GM18520 (cell line): ENCODE measurements at regions not wholly inside any gene's neighbourhood (a gene's known extent, or its start where the extent isn't known, plus 50 kb on each side); places are given as distances from the start of the nearest gene placed in this dataset.
"Not testable (repeated sequence)": the region's sequence is repeated elsewhere in the genome, so short reads cannot be mapped to it uniquely, and the experiment has no call there.

Experiments
- ATAC-seq: cut with Tn5 transposase; IDR thresholded peaks from one replicate; pipeline ENCODE4 v1.9.1; 2021; ENCODE audit not compliant: unreplicated experiment

DNA sequence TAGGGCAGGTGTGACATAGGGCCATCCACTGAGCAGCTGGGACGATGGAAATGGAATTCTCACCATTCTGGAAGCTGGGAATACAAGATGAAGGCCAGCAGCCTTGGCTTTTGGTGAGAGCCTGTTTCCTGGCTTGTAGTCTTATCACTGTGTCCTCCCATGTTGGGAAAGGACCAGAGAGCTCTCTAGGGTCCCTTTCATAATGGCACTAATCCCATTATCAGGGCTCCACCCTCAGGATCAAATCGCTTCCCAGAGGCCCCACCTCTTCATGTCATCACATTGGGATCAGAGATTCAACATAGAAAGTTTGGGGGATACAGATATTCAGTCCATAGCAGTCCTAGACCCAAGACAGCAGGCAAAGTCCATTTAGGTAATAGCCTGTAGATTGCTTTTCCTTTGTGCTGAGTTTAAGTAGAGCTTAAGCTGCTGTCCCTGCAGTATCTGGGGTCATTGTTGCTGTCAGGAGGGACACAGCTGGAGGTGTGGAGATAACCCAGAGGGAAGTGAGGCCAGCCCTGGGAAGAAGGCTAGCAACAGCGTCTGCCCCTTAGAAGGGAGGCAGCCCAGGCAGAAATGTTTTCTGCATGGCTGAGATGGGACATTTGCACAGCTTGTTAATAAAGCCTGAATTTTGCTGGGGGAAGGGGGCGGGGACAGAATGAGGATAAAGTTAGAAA lies 136.5 kb upstream of the GPR12 start:
- no peak for ATAC-seq

DNA sequence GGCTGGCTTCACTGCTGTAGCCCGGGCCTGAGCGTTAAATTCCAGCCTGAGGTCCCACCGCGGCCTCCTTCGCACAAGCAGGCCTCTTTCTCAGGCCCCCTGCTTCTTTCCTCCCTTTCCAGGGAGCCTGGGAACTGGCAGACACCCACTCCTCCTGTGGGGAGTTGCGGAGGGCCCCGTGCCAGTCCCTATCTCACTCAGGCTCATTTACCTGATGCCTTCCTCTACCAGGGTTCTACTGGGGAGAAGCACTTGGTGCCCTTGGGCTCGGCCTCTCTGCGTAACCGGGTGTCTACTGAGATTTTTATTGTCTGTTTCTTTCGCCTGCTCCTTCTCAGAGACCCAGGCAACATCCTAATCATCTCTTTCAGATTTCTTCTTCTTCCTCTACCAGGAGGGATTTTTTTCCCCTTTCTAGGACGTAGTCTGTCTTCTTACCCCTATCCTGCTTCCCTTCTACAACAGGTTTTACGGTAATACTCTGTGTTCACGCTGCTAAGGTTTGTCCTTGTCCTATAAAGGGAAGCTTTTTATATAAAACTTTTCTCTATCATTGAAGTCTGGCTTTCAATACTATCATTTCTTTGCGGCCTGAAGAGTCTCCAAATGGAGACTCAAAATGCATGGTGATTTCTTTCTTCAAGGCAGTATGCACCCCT lies 135.4 kb upstream of the GPR12 start:
- no peak for ATAC-seq

DNA sequence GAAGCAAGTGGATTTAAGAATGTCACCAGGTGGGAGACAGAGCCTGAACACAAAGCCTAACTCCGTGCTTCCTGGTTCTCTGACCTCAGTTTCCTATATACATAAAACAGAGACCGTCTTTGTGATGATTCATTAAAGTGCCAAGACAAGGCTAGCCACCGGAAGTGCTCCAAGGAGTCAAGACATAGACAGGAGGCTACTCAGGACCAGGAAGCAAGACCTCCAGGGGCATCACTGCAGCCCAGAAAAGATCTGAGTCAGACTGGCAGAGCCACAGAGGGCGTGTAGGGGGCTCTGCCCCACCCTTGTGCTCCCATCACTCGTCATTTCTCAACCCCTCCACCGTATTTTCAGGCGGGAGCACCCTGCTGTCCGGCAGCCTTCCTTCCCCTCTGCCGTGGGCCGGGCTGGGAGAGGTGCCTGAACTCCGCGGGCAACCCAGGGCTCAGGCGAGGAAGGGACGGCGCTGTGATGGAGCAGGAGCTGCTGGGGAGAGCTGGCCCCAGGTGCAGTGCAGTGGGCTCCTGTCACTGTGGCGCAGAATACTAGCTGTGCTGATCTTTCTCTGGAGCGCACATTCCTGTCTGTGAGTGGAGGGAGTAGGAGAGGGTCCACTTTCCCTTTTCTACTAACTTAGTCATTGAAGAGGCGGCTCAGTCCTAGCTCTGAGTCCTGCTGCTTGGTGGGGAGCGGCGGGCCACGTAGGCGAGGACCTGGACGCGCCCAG lies 134.7 kb upstream of the GPR12 start:
- ATAC-seq: no peak

DNA sequence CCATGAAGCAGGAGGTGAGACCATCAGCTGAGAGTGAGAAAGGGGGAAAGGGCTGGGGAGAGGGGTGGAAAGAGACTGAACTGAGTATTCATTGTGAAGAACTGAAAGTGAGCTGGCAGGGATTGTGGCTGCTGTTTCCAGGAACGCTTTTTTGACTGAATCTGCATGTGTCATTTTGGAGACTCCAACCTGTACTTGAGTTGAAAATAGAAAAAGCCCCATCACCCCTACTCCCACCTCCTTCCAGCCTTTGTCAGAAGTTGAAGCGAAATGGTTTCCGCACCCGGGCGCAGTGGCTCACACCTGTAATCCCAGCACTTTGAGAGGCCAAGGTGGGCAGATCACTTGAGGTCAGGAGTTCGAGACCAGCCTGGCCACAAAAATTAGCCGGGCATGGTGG lies 128.0 kb upstream of the GPR12 start:
- ATAC-seq: no peak

DNA sequence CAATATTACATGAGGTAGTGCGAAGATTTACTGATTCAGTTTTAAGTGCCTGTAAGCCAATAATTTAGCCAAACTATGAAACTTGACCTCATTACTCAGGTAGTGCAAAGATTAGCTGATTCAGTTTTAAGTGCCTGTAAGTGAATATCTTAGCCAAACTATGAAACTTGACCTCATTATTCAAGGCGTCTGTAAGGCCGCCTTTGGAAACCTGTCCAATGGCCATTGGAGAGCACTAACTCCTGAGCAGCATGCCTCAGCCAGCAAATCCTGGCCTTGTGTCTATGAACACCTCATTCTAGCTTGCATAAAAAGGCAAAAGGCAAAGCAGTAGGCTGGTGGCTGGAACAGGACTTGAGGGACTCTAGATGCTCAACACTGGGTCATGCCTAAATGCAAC lies 127.0 kb upstream of the GPR12 start:
- no peak for ATAC-seq

DNA sequence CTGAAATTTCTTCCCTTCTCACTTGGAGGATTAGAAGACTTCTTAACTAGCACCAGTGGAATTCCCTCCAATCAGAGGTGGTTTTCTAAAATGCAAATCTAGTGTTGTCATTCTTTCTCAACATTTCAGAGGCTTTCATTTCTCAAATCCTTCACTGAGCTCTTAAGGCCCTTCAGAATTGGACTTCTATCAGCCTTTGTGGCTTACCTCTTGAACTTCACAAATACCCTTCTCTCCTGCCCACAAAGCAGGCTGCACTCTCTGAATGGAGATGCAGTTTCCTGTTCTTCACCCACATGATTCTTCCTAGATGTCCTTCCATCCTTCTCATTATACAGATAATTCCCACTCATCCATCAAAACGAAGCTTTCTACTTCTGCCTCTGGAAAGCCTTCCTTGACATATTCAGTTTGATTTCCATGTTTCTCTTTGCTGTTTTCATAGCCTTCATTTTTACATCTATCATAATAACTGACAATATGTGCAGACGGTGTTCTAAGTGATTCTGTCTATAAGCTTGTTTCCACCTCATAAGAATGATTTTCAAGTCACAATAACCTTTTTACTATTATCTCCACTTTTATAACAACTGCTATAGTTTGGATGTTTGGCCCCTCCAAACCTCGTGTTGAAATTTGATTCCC lies 123.1 kb upstream of the GPR12 start:
- no peak for ATAC-seq

DNA sequence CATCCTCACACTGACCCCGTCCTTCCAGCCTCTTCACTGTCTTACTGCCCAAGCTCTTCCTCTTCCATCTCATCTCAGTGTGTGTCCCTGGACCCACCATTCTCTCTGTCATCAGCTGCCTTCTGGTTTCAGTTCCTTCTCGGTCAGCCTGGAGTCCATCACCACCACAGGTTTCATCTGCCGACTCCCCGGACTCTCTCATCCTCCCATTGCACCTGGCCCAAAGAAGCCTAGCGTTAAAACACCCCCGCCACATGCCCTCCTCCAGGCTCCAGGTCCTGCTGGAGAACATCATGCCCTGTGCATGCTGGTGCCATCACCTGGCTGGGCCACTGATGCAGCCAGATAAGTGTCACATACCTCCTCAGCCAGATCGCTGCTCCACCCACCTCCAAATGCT lies 122.1 kb upstream of the GPR12 start:
- ATAC-seq: no peak

DNA sequence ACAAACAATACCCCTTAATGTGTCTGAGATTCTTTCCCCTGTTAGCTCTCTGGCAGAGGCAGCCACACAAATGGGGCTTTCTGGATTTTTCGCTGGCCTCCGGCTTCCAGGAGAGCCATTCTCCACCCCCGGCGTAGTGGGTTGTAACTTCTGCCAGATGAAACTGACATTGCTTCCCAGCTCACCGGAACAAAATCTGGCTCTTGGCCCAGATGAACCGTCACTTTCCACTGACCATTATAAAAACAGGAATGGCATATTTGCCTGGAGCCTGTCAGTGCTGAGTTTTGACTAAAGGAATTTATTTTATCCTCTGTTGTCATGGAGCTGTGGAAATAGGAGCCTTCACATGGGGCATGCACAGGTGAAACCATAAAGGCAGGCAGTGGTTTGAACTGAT lies 120.6 kb upstream of the GPR12 start:
- no peak for ATAC-seq

DNA sequence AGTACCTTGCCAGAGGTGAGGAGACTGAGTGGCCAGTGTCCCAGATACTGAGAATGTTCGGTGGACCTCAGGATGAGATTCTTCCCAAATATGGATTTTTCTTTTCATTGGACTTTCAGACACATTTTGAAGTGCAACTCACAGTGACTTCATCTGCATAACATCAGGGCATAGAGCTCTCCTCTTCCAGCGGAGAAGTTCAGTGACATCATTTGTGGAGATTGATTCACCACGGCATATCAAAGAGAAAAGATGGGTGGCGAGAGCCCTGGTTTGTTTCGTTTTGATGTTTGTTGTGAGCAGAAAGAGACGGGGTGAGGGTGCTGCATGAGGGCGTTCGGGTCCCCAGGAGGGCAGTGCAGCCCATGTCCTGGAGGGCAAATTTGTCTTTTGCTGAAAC lies 120.1 kb upstream of the GPR12 start:
- no peak for ATAC-seq

DNA sequence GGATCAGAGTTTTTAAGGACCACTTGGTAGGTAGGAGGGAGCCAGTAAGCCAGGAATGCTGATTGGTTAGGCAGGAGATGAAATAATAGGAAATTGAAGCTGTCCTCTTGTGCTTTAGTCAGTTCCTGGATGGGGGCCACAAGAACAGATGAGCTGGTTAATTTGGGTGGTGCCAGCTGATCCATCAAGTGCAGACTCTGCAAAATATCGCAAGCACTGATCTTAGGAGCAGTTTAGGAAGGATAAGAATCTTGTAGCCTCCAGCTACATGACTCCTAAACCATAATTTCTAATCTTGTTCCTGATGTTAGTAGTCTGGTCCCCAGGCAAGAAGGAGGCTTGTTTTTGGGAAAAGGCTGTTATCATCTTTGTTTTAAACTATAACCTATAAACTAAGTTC lies 117.9 kb upstream of the GPR12 start:
- no peak for ATAC-seq

DNA sequence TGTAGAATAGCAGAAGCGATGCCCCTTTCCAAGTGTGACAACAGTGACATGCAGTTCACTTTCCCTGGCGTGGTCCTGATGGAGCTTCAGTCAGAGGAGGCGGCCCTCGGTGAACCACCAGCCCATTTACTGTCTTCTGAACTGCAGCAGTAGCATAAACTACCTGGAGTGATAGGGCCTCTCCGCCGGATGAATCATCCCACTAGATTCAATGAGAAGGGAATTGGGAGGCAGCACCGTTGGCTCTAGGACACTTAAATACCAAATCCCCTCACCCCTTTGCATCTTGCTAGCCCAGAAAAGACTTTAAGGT lies 112.8 kb upstream of the GPR12 start:
- ATAC-seq: no peak

DNA sequence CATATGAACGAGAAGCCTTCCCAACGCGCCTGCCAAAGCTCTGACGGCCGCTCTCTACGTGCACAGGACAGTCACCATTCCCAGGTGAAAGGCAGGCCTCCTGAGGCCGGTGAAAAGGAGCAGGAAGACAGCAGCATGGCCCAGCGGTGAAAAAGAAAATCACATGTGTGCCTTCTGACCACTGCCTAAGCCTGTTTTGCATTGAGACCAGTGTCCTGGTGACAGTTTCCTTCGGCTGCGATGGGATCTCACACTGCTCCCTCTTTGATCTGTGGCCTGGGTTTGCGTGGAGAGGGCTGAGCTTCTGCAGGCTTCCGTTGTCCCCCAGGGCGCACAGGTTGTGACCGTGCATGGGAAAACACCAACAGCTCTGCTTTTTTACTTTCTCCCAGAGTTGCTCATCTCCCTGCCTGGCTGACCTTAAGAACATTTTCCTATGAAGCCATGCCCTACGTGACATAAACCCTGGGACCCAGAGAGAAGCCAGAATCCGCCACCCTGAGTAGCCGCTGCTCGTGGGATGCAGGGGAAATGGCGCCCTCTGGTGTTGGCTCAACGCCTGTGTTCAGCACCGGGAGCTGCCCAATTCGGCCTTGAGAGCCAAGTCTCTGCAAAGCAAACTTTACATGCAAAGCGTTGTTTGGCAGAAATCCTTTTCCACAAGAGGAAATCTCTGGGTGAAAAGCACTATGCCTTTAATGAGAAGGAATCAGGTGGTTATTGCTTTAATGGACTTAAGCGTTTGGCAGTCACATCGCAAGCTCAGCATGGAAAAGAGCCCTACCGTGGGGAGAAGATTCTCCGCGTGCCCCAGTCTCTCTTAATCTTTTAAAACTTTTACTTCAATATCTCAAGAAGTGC lies 112.2 kb upstream of the GPR12 start:
- ATAC-seq: no peak

DNA sequence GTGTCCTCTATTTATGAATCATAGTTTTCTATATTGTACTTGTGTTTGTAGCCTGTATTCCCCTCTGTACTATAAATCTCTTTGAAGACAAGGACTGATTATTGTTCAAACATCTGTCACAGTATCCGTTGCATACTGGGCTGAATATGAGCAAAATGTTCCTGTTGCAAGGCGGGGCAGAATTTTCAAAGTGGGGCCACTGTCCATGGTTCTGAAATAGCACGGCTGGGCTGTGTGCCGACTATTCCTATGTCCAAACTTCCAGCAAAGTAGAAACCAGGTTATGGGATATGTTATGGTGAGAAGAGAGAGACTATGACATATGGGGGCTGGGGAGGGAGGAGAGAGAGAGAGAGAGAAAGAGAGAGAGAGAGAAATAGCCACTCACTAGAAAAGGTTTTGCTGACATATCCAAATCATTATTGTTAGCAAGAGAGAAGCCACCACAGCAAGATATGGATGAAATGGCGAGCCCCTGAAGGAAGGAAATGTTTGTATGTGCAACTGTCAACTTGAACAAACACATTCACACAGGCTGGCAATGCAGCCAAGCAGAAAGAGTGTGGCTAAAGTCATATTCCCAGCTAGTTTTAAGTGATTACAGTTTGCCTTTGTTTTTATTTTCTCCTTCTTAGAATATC lies 107.0 kb upstream of the GPR12 start:
- no peak for ATAC-seq

DNA sequence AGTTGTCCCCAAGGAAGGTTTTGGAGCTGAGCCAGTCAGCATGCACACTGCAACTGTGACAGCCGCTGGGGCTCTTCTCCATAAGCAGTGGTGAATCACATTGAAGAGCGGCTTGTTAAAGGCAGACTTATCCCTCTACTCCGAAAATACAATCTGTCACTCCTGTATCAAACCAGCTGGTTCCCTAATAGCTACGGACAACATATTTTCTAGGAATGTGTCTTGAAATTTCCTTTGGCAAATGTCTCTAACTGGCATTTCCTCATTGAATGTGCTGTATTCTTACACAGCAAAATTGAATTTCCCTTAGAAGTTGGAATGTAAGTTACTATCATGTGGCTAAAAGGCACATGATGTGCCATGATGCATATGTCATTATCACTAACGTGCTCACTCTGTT lies 104.0 kb upstream of the GPR12 start:
- no peak for ATAC-seq

DNA sequence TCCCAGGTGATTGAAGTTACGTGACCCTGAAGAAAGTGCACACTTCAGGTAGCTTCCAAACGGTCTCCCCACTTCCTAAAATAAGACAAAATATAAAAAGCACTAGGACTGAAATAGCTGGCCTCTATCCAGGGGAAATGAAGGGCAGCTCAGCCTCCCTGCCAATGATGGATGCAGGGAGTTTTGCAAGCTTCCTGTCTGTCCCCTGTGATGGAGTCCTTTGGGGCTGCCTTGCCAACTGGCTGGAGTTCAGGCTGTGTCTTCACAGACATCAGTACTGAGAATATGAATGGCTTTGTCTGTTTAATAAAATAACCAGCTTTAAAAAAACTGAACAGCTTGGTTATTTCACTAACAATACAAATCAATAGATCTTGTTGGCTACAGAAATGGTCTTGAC lies 101.4 kb upstream of the GPR12 start:
- ATAC-seq: no peak

DNA sequence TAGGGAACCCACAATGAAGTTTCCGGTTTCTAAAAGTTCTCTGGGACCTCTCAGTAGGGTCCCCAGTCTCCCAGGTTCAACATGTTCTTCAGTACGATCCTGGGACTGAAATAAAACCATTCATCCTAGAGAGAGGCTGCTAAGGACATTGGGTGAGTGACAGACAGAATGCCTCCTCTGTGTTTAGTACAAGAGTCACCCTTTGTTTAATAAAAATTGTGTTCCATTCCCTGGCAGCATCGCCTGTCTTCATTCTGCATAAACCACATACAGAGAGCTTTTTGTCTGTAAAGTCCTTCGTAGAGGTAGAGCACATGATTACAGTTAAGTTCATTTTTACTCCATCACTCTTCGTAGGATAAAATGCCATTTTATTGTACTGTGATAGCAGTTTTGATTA lies 95.3 kb upstream of the GPR12 start:
- no peak for ATAC-seq

DNA sequence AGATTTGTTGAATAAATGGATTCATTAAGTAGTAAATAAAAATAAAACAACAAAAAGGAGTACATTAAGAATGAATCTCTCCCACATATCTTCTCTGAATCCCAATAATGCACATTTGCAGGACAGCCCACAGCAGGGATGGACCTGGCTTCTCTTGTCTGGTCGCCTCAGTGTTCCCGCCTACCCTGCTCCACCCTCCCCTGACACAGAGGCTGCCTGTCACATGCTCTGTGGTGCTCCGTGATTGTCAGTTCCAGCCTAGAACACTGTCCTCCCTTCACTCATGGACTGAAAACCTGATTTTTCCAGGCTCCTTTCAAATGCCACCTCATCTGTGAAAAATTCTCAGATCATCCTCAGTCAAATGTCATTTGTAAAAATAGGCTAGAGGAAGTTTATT lies 94.5 kb upstream of the GPR12 start:
- ATAC-seq: no peak

DNA sequence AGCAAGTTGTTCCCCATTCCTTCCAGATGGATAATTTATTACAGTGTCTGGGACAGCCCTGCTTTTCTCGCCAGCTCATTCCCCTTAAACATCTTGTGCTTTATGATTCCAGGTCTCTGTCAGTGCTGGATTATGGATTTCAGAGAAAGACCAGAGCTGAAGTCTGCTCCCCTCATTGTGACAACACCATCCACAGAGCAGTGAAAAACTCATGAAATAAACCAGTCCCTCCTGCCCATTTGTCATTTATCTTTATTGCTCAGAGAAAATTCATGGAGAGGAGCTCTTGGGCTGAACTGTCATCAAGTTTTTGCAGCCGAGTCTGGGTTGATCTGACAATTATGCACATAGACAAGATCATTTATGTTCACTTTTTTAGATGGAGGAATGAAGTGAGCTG lies 92.7 kb upstream of the GPR12 start:
- ATAC-seq: no peak

DNA sequence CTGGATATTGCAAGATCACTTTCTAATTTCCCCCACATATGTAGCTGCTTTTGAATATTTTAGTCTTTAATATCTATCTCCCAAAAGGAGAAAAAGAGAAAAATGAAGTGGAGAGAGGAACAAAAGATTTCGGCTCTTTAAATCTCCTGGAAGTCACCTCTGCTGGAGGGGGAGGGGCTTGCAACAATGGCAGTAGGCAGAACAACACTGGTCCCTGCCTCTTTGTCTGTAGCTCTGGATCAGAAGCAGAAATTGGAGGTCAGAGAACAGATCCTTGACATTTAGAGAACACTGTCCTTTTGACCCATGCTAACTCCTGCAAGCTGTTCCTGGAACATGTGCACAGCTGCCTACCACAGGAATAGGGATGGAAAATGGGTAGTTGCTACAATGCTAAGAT lies 86.7 kb upstream of the GPR12 start:
- no peak for ATAC-seq

DNA sequence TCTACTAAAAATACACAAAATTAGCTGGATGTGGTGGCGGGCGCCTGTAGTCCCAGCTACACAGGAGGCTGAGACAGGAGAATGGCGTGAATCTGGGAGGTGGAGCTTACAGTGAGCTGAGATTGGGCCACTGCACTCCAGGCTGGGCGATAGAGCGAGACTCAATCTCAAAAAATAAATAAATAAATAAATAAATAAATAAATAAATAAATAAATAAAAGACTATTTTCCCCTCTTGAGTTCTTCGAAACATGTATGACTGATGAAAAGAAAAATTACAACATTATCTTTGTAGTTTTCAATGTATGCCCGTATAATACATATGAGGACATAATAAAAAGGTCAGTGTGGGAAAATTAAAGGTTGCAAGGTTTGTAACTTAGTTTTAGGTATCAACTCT lies 84.5 kb upstream of the GPR12 start:
- ATAC-seq: not testable (repeated sequence)

DNA sequence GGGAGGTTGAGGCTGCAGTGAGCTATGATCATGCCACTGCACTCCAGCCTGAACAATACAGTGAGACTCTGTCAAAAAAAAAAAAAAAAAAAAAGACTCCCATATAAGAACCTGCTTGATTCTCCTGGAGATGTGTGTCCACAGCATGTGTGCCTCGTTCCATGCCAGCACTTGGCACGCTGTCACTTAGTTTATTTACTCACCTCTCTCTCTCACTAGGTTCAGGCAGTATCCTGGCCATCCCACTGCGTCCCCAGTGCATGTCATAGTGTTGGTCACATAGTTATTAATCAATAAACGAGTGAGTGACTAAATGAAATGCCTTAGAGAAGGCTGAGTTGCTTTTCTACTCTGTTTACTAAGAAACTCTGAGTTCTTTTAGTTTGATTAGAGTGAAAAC lies 79.1 kb upstream of the GPR12 start:
- ATAC-seq: no peak
